Trophoblast cell (in vitro differentiated cells and primary cell): ENCODE measurements at regions not wholly inside any gene's neighbourhood (a gene's known extent, or its start where the extent isn't known, plus 50 kb on each side); places are given as distances from the start of the nearest gene placed in this dataset.

Experiments
- DNase-seq, 2 donors: peaks; one replicate each; pipeline ENCODE4 v3.0.0-alpha.2; 2016
- H2AFZ ChIP-seq: 2 replicates; pipeline ENCODE4 v1.6.1; 2013; ENCODE audit warnings: low read length, moderate library complexity, mild to moderate bottlenecking; ENCODE audit not compliant: insufficient read depth, poor library complexity
- H2AK5ac ChIP-seq: 2 replicates; pipeline ENCODE4 v1.6.1; 2013; ENCODE audit warnings: mild to moderate bottlenecking, low read length
- H2BK120ac ChIP-seq: 2 replicates; pipeline ENCODE4 v1.6.1; 2013; ENCODE audit warnings: low read length, mild to moderate bottlenecking, moderate library complexity; ENCODE audit not compliant: insufficient read depth, poor library complexity
- H2BK12ac ChIP-seq: 2 replicates; pipeline ENCODE4 v1.6.1; 2013; ENCODE audit warnings: mild to moderate bottlenecking, low read length, moderate library complexity
- H2BK5ac ChIP-seq: 2 replicates; pipeline ENCODE4 v1.6.1; 2013; ENCODE audit warnings: low read length, low read depth, moderate library complexity, mild to moderate bottlenecking; ENCODE audit not compliant: poor library complexity
- H3K14ac ChIP-seq: 2 replicates; pipeline ENCODE4 v1.6.1; 2013; ENCODE audit warnings: mild to moderate bottlenecking, low read length
- H3K18ac ChIP-seq: 2 replicates; pipeline ENCODE4 v1.6.1; 2013; ENCODE audit warnings: mild to moderate bottlenecking, low read length
- H3K23ac ChIP-seq: 2 replicates; pipeline ENCODE4 v1.6.1; 2013; ENCODE audit warnings: low read length
- H3K27ac ChIP-seq: 2 replicates; pipeline ENCODE4 v1.5.1; 2013; ENCODE audit warnings: low read depth, mild to moderate bottlenecking, inconsistent platforms, low read length, moderate library complexity
- H3K27me3 ChIP-seq: 2 replicates; pipeline ENCODE4 v1.6.1; 2013; ENCODE audit warnings: inconsistent platforms, mild to moderate bottlenecking, low read length, moderate library complexity; ENCODE audit not compliant: insufficient read depth
- H3K36me3 ChIP-seq, 2 experiments: 1 replicate in 1 of 2; 2 replicates in 1 of 2; pipeline ENCODE4 v1.6.1; 2013; ENCODE audit warnings: low read length in 2 of 2, mild to moderate bottlenecking in 2 of 2, moderate library complexity in 1 of 2; ENCODE audit not compliant: insufficient read depth in 2 of 2, control insufficient read depth in 1 of 2
- H3K4ac ChIP-seq: 2 replicates; pipeline ENCODE4 v1.6.1; 2013; ENCODE audit warnings: low read depth, mild to moderate bottlenecking, low read length, moderate library complexity
- H3K4me1 ChIP-seq, 2 experiments: 1 replicate in 1 of 2; 2 replicates in 1 of 2; pipeline ENCODE4 v1.6.1; 2013; ENCODE audit warnings: low read length in 2 of 2, mild to moderate bottlenecking in 2 of 2, moderate library complexity in 1 of 2; ENCODE audit not compliant: insufficient read depth in 2 of 2, control insufficient read depth in 1 of 2
- H3K4me2 ChIP-seq: 2 replicates; pipeline ENCODE4 v1.6.1; 2013; ENCODE audit warnings: inconsistent platforms, mild to moderate bottlenecking, low read length, moderate library complexity
- H3K4me3 ChIP-seq: 2 replicates; pipeline ENCODE4 v1.5.1; 2013; ENCODE audit warnings: mild to moderate bottlenecking, low read depth, low read length, inconsistent platforms
- H3K79me1 ChIP-seq: one replicate; pipeline ENCODE4 v1.6.1; 2013; ENCODE audit warnings: low read length
- H3K79me2 ChIP-seq: 2 replicates; pipeline ENCODE4 v1.6.1; 2013; ENCODE audit warnings: low read length, mild to moderate bottlenecking; ENCODE audit not compliant: control insufficient read depth, insufficient read depth, poor library complexity
- H3K9ac ChIP-seq: 2 replicates; pipeline ENCODE4 v1.6.1; 2013; ENCODE audit warnings: mild to moderate bottlenecking, low read length
- H3K9me3 ChIP-seq: 2 replicates; pipeline ENCODE4 v1.6.1; 2013; ENCODE audit warnings: low read depth, mild to moderate bottlenecking, control low read depth, inconsistent platforms, low read length; ENCODE audit not compliant: insufficient read depth
- H4K12ac ChIP-seq: 2 replicates; pipeline ENCODE4 v1.6.1; 2013; ENCODE audit warnings: low read depth, mild to moderate bottlenecking, low read length, moderate library complexity
- H4K8ac ChIP-seq: 2 replicates; pipeline ENCODE4 v1.6.1; 2013; ENCODE audit warnings: low read depth, mild to moderate bottlenecking, low read length, moderate library complexity
- H4K91ac ChIP-seq: one replicate; pipeline ENCODE4 v1.6.1; 2013; ENCODE audit warnings: low read depth, mild to moderate bottlenecking, low read length, moderate library complexity
- WGBS: extraction: QIAGEN DNeasy Blood & Tissue Kit; methylation state at CpG from one replicate; pipeline ENCODE4 v1.1.7; 2013; ENCODE audit warnings: missing lambda C conversion rate; ENCODE audit not compliant: insufficient read length, insufficient coverage; ENCODE audit errors: extremely low coverage; 5-methylcytosine and 5-hydroxymethylcytosine counted together

GRCh38 chr1:5611851-5612250, 380.4 kb downstream of the NPHP4 start:
- Histone ChIP-seq H2BK12ac (no peak overlapping the region), H3K4me1 (no peaks in the 10 kb centered on the region), H2AK5ac (no peak overlapping the region), H2BK5ac (no peak overlapping the region), H3K23ac (no peak overlapping the region), H3K4me3 (no peak overlapping the region), H3K4ac (no peak overlapping the region), H3K9me3 (no peaks in the 10 kb centered on the region), H3K14ac (no peak overlapping the region), H3K4me2 (no peak overlapping the region), H3K9ac (no peak overlapping the region), H2AFZ (no peak overlapping the region), H3K27me3 (no peaks in the 10 kb centered on the region), H4K91ac (no peak overlapping the region), H3K18ac (no peak overlapping the region), H3K27ac (no peak overlapping the region), H4K8ac (no peak overlapping the region), H4K12ac (no peak overlapping the region), H3K36me3 (no peaks in the 10 kb centered on the region), H2BK120ac (no peak overlapping the region), H3K79me1 (no peaks in the 10 kb centered on the region), H3K79me2 (no peaks in the 10 kb centered on the region)
- DNase-seq: no peak
- no CpG with 5 or more reads among the region's 3 CpGs for WGBS

- no peak overlapping the region for H2AFZ ChIP-seq
- no peaks in the 10 kb centered on the region for H3K36me3 ChIP-seq
- no peak overlapping the region for H3K18ac ChIP-seq
- H3K9ac ChIP-seq: no peak overlapping the region
- no peak overlapping the region for H3K4me2 ChIP-seq
- WGBS: no CpG with 5 or more reads among the region's 2 CpGs
- H4K91ac ChIP-seq: no peak overlapping the region
- no peak overlapping the region for H2AK5ac ChIP-seq
- no peak overlapping the region for H4K8ac ChIP-seq
- no peaks in the 10 kb centered on the region for H3K9me3 ChIP-seq
- no peak overlapping the region for H2BK120ac ChIP-seq
- H2BK5ac ChIP-seq: no peak overlapping the region
- no peak overlapping the region for H4K12ac ChIP-seq
- H3K79me2 ChIP-seq: no peaks in the 10 kb centered on the region
- no peak overlapping the region for H3K23ac ChIP-seq
- no peak overlapping the region for H3K14ac ChIP-seq
- no peak overlapping the region for H3K4me3 ChIP-seq
- no peak overlapping the region for H3K27ac ChIP-seq
- no peaks in the 10 kb centered on the region for H3K4me1 ChIP-seq
- DNase-seq: no peak
- H3K4ac ChIP-seq: no peak overlapping the region
- H2BK12ac ChIP-seq: no peak overlapping the region
- no peaks in the 10 kb centered on the region for H3K27me3 ChIP-seq
- H3K79me1 ChIP-seq: no peaks in the 10 kb centered on the region
These were observed 380.8 kb downstream of the NPHP4 start for GRCh38 chr1:5611431-5611830.

- Histone ChIP-seq H2BK12ac (no peak overlapping the region), H3K27ac (no peak overlapping the region), H2AFZ (no peak overlapping the region), H4K8ac (no peak overlapping the region), H2BK5ac (no peak overlapping the region), H3K9ac (no peak overlapping the region), H4K12ac (no peak overlapping the region), H2AK5ac (no peak overlapping the region), H3K9me3 (no peaks in the 10 kb centered on the region), H3K4me1 (no peaks in the 10 kb centered on the region), H3K18ac (no peak overlapping the region), H3K27me3 (no peaks in the 10 kb centered on the region), H3K4ac (no peak overlapping the region), H3K36me3 (no peaks in the 10 kb centered on the region), H3K79me1 (no peaks in the 10 kb centered on the region), H3K14ac (no peak overlapping the region), H3K4me3 (no peak overlapping the region), H2BK120ac (no peak overlapping the region), H3K23ac (no peak overlapping the region), H3K79me2 (no peaks in the 10 kb centered on the region), H4K91ac (no peak overlapping the region), H3K4me2 (no peak overlapping the region)
- DNase-seq: no peak
- WGBS: no CpG with 5 or more reads among the region's 1 CpG
These were observed 381.8 kb downstream of the NPHP4 start for GRCh38 chr1:5610432-5610831.

DNA sequence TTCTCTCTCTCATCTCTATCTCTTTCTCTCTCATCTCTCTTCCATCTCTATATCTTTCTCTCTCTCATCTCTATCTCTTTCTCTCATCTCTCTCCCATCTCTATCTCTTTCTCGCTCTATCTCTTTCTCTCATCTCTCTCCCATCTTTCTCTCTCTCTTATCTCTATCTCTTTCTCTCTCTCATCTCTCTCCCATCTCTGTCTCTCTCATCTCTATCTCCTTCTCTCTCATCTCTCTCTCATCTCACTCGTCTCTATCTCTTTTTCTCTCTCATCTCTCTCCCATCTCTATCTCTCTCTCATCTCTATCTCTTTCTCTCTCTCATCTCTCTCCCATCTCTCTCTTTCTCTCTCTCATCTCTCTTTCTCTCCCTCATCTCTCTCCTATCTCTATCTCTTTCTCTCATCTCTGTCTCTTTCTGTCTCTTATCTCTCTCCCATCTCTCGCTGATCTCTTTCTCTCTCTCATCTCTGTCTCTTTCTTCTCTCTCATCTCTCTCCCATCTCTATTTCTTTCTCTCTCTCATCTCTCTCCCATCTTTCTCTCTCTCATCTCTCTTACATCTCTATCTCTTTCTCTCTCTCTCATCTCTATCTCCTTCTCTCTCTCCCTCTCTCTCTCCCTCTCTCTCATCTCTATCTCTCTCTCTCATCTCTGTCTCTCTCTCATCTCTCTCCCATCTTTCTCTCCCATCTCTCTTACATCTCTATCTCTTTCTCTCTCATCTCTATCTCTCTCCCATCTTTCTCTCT, 388.7 kb downstream of the NPHP4 start:
- 99% methylated on average over 2 of the region's 3 CpGs for WGBS
- no peak overlapping the region for H3K23ac ChIP-seq
- H3K27ac ChIP-seq: no peak overlapping the region
- DNase-seq: no peak
- no peak overlapping the region for H3K9ac ChIP-seq
- no peak overlapping the region for H2BK120ac ChIP-seq
- H3K79me2 ChIP-seq: no peaks in the 10 kb centered on the region
- H2BK12ac ChIP-seq: no peak overlapping the region
- H3K4ac ChIP-seq: no peak overlapping the region
- H3K18ac ChIP-seq: no peak overlapping the region
- no peak overlapping the region for H4K12ac ChIP-seq
- H4K91ac ChIP-seq: no peak overlapping the region
- no peaks in the 10 kb centered on the region for H3K27me3 ChIP-seq
- no peak overlapping the region for H3K14ac ChIP-seq
- no peak overlapping the region for H2AK5ac ChIP-seq
- H3K4me3 ChIP-seq: no peak overlapping the region
- H3K79me1 ChIP-seq: no peaks in the 10 kb centered on the region
- no peak overlapping the region for H2AFZ ChIP-seq
- H4K8ac ChIP-seq: no peak overlapping the region
- H3K4me1 ChIP-seq: no peaks in the 10 kb centered on the region
- H3K9me3 ChIP-seq: peaks cover 2% of the 10 kb centered on the region
- H3K4me2 ChIP-seq: no peak overlapping the region
- no peak overlapping the region for H2BK5ac ChIP-seq
- H3K36me3 ChIP-seq: no peaks in the 10 kb centered on the region
